Kidney (tissue), 13 donors: ENCODE measurements at regions not wholly inside any gene's neighbourhood (a gene's known extent, or its start where the extent isn't known, plus 50 kb on each side); places are given as distances from the start of the nearest gene placed in this dataset.

Source experiments
- DNase-seq, 5 donors: peaks; one replicate each; pipeline ENCODE4 v3.0.0-alpha.2; 2013 to 2020
- FAIRE-seq: peaks from 2 replicates; lab custom pipeline; 2012; peaks lifted over from hg19 to GRCh38; lab: Jason Lieb, UNC
- H3K27ac ChIP-seq, 2 donors: one replicate each; pipeline ENCODE4 v1.7.0; 2013; ENCODE audit warnings: low read depth in 2 of 2, low read length in 2 of 2, inconsistent platforms in 1 of 2
- H3K27me3 ChIP-seq: one replicate; pipeline ENCODE4 v1.7.1; 2013; ENCODE audit warnings: low read length, inconsistent platforms; ENCODE audit not compliant: control insufficient read depth, insufficient read depth
- H3K36me3 ChIP-seq, 3 donors: one replicate each; pipeline versions ENCODE4 v1.7.0 to v1.7.1; 2013; ENCODE audit warnings: low read length in 3 of 3, control low read depth in 1 of 3, inconsistent platforms in 1 of 3; ENCODE audit not compliant: insufficient read depth in 3 of 3, control insufficient read depth in 2 of 3
- H3K4me1 ChIP-seq, 3 donors: one replicate each; pipeline versions ENCODE4 v1.7.0 to v1.7.1; 2013; ENCODE audit warnings: low read length in 3 of 3, inconsistent platforms in 1 of 3, low read depth in 1 of 3; ENCODE audit not compliant: control insufficient read depth in 2 of 3, insufficient read depth in 2 of 3
- H3K4me3 ChIP-seq, 3 donors: one replicate each; pipeline versions ENCODE4 v1.7.0 to v1.8.1; 2013; ENCODE audit warnings: low read length in 3 of 3, control low read depth in 1 of 3, inconsistent platforms in 1 of 3
- H3K9ac ChIP-seq, 3 donors: one replicate each; pipeline versions ENCODE4 v1.7.0 to v1.7.1; 2013; ENCODE audit warnings: low read length in 3 of 3, control low read depth in 1 of 3, inconsistent platforms in 1 of 3
- H3K9me3 ChIP-seq, 3 donors: one replicate each; pipeline versions ENCODE4 v1.7.0 to v1.7.1; 2013; ENCODE audit warnings: low read length in 3 of 3, control low read depth in 1 of 3, inconsistent platforms in 1 of 3; ENCODE audit not compliant: control insufficient read depth in 2 of 3, insufficient read depth in 1 of 3
- intact Hi-C: fragments of 100-400 bp; cut with DNase I; formaldehyde crosslinking; loops from one replicate; pipeline ENCODE4 v1.11.1; 2022
- TF ChIP-seq, protein P1 (sequence below): IDR thresholded peaks from 3 replicates; pipeline ENCODE4 v1.5.1; 2012; ENCODE audit warnings: mild to moderate bottlenecking, moderate library complexity, borderline replicate concordance; ENCODE audit not compliant: insufficient read depth; ENCODE audit errors: extremely low read depth
- donor health status: control.
- donor health status: control.
- donor health status: control.
- donor health status: control.
- donor health status: control.
- donor health status: DM: yes; HTN: yes; CAD: no.
- donor health status: Normal renal cell carcinoma (clear cell type).

- Histone ChIP-seq H3K9me3 (peaks cover 0 to 2% (median 0%) of the 10 kb centered on the region in 3 donors), H3K9ac (no peak overlapping the region), H3K27ac (no peak overlapping the region), H3K4me3 (no peak overlapping the region), H3K27me3 (no peaks in the 10 kb centered on the region), H3K4me1 (no peaks in the 10 kb centered on the region), H3K36me3 (no peaks in the 10 kb centered on the region)
- DNase-seq (no peak), FAIRE-seq (no peak)
- intact Hi-C loops: no loop called here
- TF ChIP-seq, protein P1, sequence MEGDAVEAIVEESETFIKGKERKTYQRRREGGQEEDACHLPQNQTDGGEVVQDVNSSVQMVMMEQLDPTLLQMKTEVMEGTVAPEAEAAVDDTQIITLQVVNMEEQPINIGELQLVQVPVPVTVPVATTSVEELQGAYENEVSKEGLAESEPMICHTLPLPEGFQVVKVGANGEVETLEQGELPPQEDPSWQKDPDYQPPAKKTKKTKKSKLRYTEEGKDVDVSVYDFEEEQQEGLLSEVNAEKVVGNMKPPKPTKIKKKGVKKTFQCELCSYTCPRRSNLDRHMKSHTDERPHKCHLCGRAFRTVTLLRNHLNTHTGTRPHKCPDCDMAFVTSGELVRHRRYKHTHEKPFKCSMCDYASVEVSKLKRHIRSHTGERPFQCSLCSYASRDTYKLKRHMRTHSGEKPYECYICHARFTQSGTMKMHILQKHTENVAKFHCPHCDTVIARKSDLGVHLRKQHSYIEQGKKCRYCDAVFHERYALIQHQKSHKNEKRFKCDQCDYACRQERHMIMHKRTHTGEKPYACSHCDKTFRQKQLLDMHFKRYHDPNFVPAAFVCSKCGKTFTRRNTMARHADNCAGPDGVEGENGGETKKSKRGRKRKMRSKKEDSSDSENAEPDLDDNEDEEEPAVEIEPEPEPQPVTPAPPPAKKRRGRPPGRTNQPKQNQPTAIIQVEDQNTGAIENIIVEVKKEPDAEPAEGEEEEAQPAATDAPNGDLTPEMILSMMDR: no peak
Measured at GRCh38 chr11:131284041-131284440, 86.4 kb upstream of the NTM start.

- no peaks in the 10 kb centered on the region for H3K27me3 ChIP-seq
- no peaks in the 10 kb centered on the region for H3K36me3 ChIP-seq
- H3K4me1 ChIP-seq: no peaks in the 10 kb centered on the region
- FAIRE-seq: no peak
- no peak overlapping the region for H3K27ac ChIP-seq
- TF ChIP-seq, protein P1: no peak
- H3K9me3 ChIP-seq: no peaks in the 10 kb centered on the region
- DNase-seq: no peak
- intact Hi-C loops: no loop called here
- no peak overlapping the region for H3K4me3 ChIP-seq
- H3K9ac ChIP-seq: no peak overlapping the region
Measured at GRCh38 chr11:131288521-131289091, 81.8 kb upstream of the NTM start.

DNA sequence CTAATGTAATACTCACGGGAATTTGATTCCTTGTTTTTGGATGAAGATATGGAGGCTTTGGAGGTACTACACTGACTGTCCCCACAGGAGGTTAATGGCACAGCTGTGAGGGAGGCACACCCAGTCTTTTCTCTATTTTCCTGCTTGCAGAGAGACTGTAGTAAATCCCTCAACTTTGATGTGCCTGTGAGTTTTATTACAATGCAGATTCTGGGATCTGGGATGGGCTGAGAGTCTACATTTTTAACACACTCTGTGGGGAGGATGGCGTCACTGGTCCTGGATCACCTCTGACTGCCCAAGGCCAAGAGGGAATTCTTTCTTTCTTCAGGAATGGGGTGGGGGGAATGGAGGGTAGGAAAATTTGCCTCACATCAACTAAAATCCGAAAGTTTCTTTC lies 80.2 kb upstream of the NTM start:
- TF ChIP-seq, protein P1: no peak
- Histone ChIP-seq H3K27me3 (no peaks in the 10 kb centered on the region), H3K9ac (no peak overlapping the region), H3K4me3 (no peak overlapping the region), H3K9me3 (no peaks in the 10 kb centered on the region), H3K4me1 (no peaks in the 10 kb centered on the region), H3K36me3 (no peaks in the 10 kb centered on the region), H3K27ac (no peak overlapping the region)
- FAIRE-seq (no peak), DNase-seq (peak in 1 of 5 donors; percentile 13)
- intact Hi-C loops: no loop called here

GRCh38 chr11:131295986-131296385 lies 74.4 kb upstream of the NTM start:
- DNase-seq (no peak), FAIRE-seq (no peak)
- no peak overlapping the region for H3K27ac ChIP-seq
- no peak overlapping the region for H3K9ac ChIP-seq
- no peaks in the 10 kb centered on the region for H3K27me3 ChIP-seq
- intact Hi-C loops: no loop called here
- TF ChIP-seq, protein P1: no peak
- no peaks in the 10 kb centered on the region for H3K4me1 ChIP-seq
- no peaks in the 10 kb centered on the region for H3K36me3 ChIP-seq
- H3K4me3 ChIP-seq: no peak overlapping the region
- no peaks in the 10 kb centered on the region for H3K9me3 ChIP-seq
